Adipocyte (in vitro differentiated cells): ENCODE measurements at regions not wholly inside any gene's neighbourhood (a gene's known extent, or its start where the extent isn't known, plus 50 kb on each side); places are given as distances from the start of the nearest gene placed in this dataset.

Experiments used
- DNase-seq: peaks from one replicate; pipeline ENCODE4 v3.0.0-alpha.2; 2015; ENCODE audit warnings: low read depth
- H3K27me3 ChIP-seq: replicated peaks from 2 replicates; pipeline ENCODE4 v1.7.0; 2013; ENCODE audit warnings: mild to moderate bottlenecking, low read length, moderate library complexity; ENCODE audit not compliant: control insufficient read depth, insufficient read depth
- H3K36me3 ChIP-seq: 2 replicates; pipeline ENCODE4 v1.7.0; 2013; ENCODE audit warnings: low read length, mild to moderate bottlenecking, moderate library complexity; ENCODE audit not compliant: control insufficient read depth, insufficient read depth, severe bottlenecking
- H3K4me1 ChIP-seq: 2 replicates; pipeline ENCODE4 v1.7.0; 2013; ENCODE audit warnings: mild to moderate bottlenecking, low read length, moderate library complexity; ENCODE audit not compliant: control insufficient read depth, insufficient read depth
- H3K4me3 ChIP-seq: 2 replicates; pipeline ENCODE4 v1.7.0; 2013; ENCODE audit warnings: mild to moderate bottlenecking, low read length, moderate library complexity
- H3K9ac ChIP-seq: 2 replicates; pipeline ENCODE4 v1.7.0; 2013; ENCODE audit warnings: mild to moderate bottlenecking, low read length, moderate library complexity
- H3K9me3 ChIP-seq: 2 replicates; pipeline ENCODE4 v1.7.0; 2013; ENCODE audit warnings: mild to moderate bottlenecking, low read length, moderate library complexity; ENCODE audit not compliant: control insufficient read depth

DNA sequence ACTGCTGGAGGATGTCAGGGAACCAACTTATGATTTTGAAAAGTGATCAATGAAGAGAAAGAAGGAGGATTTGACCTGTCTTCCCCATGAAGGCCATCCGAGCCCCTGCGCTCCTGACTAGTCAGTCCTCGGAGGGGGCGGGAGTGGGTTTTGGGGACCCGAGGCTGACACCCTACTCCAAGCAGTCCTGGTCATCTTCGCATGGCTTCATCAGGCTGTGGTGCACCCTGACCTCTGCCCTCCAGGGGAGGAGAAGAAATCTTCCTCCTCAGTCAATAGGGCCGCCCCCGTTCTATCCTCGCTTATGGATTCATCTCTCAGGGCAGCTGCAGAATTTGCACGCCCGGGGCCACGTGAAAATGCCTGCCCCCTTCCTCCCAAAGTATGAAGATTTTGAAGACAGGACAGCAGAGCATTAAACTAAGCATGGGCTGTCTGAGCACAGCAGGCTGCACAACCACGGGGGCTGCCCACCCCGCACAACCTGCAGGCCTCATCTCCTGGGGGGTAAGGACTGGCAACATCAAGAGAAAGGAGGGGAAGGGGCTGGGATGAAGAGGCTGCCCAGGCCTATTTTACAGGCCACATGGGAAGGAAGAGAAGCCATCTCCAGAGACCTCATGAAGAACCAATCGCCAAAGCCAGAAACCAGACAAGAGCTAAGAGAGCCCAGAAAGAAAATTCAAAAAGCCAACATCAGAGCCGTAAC, 138.1 kb upstream of the PHACTR3 start:
- Histone ChIP-seq H3K27me3 (peaks cover 8% of the 10 kb centered on the region), H3K4me3 (no peak overlapping the region), H3K9ac (no peak overlapping the region), H3K4me1 (no peaks in the 10 kb centered on the region), H3K36me3 (no peaks in the 10 kb centered on the region), H3K9me3 (no peaks in the 10 kb centered on the region)
- DNase-seq: no peak

DNA sequence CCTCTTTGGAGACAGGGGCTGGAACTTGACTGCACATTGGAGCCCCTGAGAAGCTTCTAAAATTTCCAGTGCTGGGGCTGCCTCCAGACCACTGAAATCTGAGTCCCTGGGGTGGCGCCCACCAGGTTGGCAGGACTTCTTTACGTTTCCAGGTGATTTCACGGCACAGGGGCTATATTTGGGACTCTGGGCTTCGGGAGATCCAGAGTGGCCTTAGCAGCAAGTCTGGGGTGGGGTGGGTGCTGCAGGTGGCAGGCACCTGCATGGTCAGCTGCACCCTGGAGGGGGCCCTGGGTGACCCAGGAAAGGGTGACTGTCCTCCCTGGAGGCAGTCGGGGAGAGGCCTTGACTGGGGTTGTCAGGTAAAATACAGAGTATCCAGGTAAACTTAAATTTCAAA, 135.5 kb upstream of the PHACTR3 start:
- H3K9ac ChIP-seq: no peak overlapping the region
- H3K36me3 ChIP-seq: no peaks in the 10 kb centered on the region
- H3K4me3 ChIP-seq: no peak overlapping the region
- no peaks in the 10 kb centered on the region for H3K4me1 ChIP-seq
- peaks cover 10% of the 10 kb centered on the region for H3K27me3 ChIP-seq
- H3K9me3 ChIP-seq: no peaks in the 10 kb centered on the region
- DNase-seq: no peak

DNA sequence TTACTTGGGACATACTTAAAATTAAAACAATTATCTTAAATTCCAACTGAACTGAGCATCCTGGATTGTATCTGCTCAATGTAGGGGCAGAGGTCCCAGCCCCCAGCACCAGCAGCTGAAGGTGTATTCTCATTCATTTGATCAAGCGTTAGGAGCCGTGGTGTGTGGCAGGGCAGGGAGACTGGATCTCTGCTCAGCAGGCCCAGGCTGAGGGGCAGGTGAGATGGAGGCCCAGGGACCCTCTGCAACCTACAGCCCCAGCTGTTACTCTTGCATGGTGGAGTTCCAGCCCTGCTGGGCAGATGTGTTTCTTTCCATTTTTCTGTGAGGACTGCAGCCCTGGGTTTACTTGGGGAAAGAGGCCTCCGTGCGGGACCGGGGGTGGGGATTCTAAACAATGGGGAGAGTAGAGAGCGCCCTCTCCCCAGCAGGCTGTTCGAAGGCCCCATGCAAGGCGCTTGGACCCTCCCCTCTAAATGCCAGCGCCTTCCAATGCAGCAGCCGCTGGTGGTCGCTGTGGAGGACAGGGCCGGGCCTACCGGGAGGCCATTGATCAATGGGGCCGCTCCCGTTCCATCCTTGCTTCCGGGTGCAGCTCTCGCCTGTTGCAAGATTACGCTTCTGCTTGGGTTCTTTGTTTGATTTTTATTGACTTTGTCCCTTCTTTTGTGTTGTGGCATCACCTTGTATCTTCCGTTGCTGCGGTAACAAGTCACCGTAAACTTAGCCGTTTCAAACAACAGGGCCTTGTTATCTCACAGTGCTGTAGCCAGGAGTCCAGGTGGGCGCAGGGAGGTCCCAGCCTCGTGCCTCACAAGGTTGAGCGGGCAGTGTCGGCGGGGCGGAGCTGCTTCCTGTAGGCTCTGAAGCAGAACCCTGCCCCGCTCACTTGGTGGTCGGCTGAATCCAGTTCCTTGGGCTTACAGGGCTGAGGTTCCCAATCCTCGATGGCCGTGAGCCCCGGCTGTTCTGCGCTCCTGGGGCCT, 134.8 kb upstream of the PHACTR3 start:
- H3K9ac ChIP-seq: no peak overlapping the region
- H3K27me3 ChIP-seq: peaks cover 13% of the 10 kb centered on the region
- DNase-seq: no peak
- H3K4me3 ChIP-seq: no peak overlapping the region
- no peaks in the 10 kb centered on the region for H3K36me3 ChIP-seq
- H3K4me1 ChIP-seq: no peaks in the 10 kb centered on the region
- no peaks in the 10 kb centered on the region for H3K9me3 ChIP-seq

DNA sequence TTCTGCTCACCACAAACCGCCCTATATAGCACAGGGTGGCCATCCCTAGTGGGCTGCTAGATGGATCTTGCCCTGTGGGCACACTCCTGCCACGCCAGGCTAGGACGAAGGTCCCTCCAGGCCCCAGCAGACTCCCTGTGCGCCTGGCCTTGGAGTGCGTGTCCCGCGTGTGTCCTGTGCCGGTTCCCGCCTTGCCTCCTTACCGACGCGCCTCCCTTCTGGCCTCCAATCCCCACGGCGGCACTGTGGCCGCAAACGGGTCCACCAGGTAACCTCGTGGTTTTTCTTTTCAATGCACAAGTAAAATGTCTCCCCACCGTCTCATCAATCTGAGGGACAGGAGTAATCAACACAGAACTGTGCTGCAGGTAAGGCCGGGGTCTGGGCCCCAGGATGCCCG, 133.8 kb upstream of the PHACTR3 start:
- peaks cover 13% of the 10 kb centered on the region for H3K27me3 ChIP-seq
- no peaks in the 10 kb centered on the region for H3K36me3 ChIP-seq
- H3K9me3 ChIP-seq: no peaks in the 10 kb centered on the region
- no peak overlapping the region for H3K4me3 ChIP-seq
- DNase-seq: no peak
- no peaks in the 10 kb centered on the region for H3K4me1 ChIP-seq
- H3K9ac ChIP-seq: no peak overlapping the region

DNA sequence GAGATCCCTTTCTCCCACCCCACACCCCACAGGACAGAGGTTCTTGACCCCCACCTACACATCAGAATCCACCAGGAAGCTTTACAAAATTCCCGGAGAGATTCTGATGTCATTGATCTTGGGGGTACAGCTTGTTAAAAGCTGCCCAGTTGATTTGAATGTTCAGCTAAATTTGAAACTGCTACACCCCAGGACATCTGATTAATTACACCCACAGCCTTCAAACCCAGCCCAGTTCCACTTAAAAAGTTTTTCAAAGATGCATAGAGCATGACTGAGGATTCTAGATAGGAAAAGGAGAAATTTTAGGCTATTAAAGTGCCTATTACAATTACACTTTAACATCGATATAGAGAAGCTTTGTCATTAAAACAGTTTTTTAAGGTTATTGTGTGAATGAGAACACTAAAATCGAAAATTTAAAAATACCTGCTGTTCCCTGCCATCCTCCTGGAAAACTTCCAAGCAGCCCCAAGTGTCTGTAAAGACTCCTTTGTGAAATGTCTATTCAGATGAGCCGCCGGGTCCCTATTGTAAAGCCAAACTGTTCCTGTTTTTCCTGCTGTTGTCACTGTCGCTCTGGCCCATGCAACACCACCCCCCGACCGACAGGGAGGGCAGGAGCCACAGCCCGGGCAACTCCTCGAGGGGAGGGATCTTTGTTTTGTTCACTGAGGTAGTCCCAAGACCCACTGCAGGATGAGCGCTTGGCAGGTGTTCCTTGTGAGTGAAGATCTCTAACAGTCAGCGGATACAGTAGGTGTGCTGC, 132.5 kb upstream of the PHACTR3 start:
- Histone ChIP-seq H3K4me1 (no peaks in the 10 kb centered on the region), H3K36me3 (no peaks in the 10 kb centered on the region), H3K27me3 (peaks cover 11% of the 10 kb centered on the region), H3K9ac (no peak overlapping the region), H3K9me3 (no peaks in the 10 kb centered on the region), H3K4me3 (no peak overlapping the region)
- no peak for DNase-seq

DNA sequence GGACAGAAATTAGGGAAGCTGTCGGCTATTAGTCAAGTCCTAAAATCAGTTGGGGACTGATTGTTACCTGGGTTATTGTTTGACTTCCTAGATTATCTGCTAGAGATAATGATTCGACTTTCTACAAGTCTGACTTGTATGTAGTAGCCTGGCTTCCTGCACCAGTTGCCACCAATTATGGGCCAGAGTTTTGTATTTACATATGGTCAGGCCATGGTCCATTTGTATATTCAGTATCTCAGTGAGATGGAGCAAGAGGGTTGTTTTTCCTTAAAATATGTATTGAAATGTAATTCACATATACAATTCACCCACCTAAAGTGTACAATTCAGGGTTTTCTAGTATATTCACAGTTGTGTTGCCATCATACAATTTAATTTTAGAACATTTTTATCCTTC, 130.6 kb upstream of the PHACTR3 start:
- H3K4me1 ChIP-seq: no peaks in the 10 kb centered on the region
- no peak for DNase-seq
- peaks cover 11% of the 10 kb centered on the region for H3K27me3 ChIP-seq
- no peak overlapping the region for H3K4me3 ChIP-seq
- H3K36me3 ChIP-seq: no peaks in the 10 kb centered on the region
- no peak overlapping the region for H3K9ac ChIP-seq
- H3K9me3 ChIP-seq: no peaks in the 10 kb centered on the region

DNA sequence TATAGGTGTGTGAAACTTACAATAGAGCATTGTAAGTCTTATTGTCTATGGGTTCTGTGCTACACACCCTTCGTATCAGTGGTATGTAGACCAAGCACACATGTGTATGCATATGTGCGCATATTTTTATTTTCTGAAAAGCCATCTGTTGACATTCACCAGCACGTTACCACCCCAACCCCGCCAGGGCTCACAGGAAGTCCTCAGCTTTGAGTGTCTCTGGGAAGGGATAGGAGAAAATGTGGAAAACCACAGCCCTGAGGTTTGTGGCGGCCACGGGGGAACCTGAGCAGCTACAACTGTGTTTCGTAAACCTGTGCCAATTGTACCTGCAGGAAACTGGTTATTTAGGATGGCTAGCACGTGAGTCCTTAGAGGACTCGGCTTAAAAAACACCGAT, 123.3 kb upstream of the PHACTR3 start:
- H3K9me3 ChIP-seq: no peaks in the 10 kb centered on the region
- no peaks in the 10 kb centered on the region for H3K4me1 ChIP-seq
- H3K36me3 ChIP-seq: no peaks in the 10 kb centered on the region
- H3K27me3 ChIP-seq: peaks cover 7% of the 10 kb centered on the region
- DNase-seq: no peak
- H3K9ac ChIP-seq: no peak overlapping the region
- no peak overlapping the region for H3K4me3 ChIP-seq

DNA sequence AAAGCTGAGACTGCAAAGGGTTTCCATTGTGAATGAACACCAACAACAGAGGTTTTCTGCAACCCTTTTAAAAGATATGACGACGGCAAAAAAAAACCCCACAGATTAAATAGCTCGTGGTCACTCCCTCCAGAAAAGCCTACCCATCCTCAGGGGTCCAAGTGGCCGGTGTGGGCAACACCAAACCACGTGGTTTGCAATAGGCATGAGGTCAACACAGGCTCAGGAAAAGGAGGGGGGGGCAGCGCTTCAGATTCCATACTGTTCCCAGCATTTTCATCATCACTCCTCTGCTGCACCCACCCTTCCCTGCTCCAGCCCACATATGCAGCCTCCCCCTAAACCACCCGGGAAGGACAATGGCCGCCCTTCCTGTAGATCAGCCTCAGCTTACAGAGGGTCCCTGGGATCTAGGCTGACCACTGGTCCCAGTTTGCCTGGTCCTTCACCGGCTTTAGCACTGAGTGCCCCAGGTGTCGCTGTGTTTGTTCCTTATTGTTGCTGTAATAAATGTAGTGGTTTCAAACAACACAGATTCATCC, 122.8 kb upstream of the PHACTR3 start:
- H3K27me3 ChIP-seq: peaks cover 7% of the 10 kb centered on the region
- no peak overlapping the region for H3K9ac ChIP-seq
- no peaks in the 10 kb centered on the region for H3K9me3 ChIP-seq
- no peaks in the 10 kb centered on the region for H3K36me3 ChIP-seq
- no peaks in the 10 kb centered on the region for H3K4me1 ChIP-seq
- DNase-seq: no peak
- H3K4me3 ChIP-seq: no peak overlapping the region

DNA sequence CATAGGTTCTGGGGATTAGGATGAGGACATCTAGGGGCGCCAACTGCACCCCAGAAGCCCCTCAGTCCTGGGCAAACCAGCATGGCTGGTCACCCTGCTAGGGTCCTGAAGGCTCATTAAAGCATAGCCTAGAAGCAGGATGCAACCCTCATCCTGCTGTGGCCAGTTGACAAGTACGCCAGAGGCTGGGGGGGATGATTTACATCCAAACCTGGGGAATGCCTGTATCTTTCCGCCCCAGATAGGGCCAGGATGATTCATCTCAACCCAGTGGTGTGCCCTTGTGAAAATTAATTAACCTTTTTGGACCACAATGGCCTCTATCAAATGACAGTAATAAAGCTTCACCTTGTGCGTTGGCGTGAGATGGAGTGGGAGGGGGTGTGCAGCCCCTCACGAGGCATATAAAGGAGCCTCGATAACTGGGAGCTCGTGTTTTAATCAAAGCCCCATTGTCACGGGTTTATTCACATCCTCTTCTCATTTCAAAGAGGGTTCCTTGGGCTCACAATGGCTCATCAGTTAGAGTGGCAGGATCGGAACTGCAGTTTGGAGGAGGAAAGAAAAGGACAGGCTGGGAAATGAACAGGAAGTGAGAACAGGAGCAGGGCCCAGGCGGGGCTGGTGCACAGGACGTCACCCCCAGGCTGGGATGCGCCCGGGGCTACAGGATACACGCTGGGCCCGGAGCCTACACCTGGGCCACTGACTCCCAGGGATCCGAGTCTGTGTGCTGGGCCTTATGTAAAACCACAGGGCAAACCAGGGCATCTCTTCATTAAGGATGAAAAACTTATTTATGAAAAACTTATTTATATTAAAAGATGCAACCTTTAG, 121.8 kb upstream of the PHACTR3 start:
- Histone ChIP-seq H3K4me3 (no peak overlapping the region), H3K4me1 (no peaks in the 10 kb centered on the region), H3K36me3 (no peaks in the 10 kb centered on the region), H3K27me3 (peaks cover 13% of the 10 kb centered on the region), H3K9me3 (no peaks in the 10 kb centered on the region), H3K9ac (no peak overlapping the region)
- DNase-seq: no peak

DNA sequence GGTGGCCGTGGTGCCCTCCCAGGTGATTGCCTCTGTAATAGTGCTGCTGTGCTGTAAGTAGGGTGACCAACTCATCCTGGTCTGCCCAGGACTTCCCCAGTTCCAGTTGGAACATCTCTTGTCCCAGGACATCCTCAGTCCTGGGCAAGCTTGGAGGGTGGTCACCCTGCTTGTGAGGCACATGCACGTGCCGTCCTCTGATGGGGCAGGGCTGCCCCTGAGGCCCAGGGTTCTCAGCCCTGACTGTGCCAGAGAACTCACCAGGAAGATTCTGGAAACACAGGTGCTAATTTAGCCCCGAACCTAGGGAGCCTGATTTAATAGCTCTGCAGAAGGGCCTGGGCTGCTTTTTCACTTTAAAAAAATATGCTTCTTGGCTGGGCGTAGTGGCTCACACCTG, 120.9 kb upstream of the PHACTR3 start:
- no peaks in the 10 kb centered on the region for H3K36me3 ChIP-seq
- no peak for DNase-seq
- H3K27me3 ChIP-seq: peaks cover 14% of the 10 kb centered on the region
- H3K4me3 ChIP-seq: no peak overlapping the region
- H3K4me1 ChIP-seq: no peaks in the 10 kb centered on the region
- no peaks in the 10 kb centered on the region for H3K9me3 ChIP-seq
- no peak overlapping the region for H3K9ac ChIP-seq
